Osteocyte (in vitro differentiated cells): ENCODE measurements at regions not wholly inside any gene's neighbourhood (a gene's known extent, or its start where the extent isn't known, plus 50 kb on each side); places are given as distances from the start of the nearest gene placed in this dataset.
"Not testable (repeated sequence)": the region's sequence is repeated elsewhere in the genome, so short reads cannot be mapped to it uniquely, and the experiment has no call there.

Source experiments
- DNase-seq: peaks from one replicate; pipeline ENCODE4 v3.0.0; 2021; ENCODE audit warnings: mixed read lengths; ENCODE audit not compliant: unreplicated experiment; ENCODE audit errors: extremely low spot score
- H3K27ac Mint-ChIP-seq: one replicate; pipeline ENCODE4 v1.8.0; 2021; ENCODE audit warnings: mild to moderate bottlenecking, mixed read lengths; ENCODE audit not compliant: unreplicated experiment
- H3K27me3 Mint-ChIP-seq: one replicate; pipeline ENCODE4 v1.8.0; 2021; ENCODE audit warnings: mixed read lengths; ENCODE audit not compliant: unreplicated experiment
- H3K36me3 Mint-ChIP-seq: one replicate; pipeline ENCODE4 v1.8.0; 2021; ENCODE audit warnings: mixed read lengths; ENCODE audit not compliant: unreplicated experiment
- H3K4me1 Mint-ChIP-seq: one replicate; pipeline ENCODE4 v1.8.0; 2021; ENCODE audit warnings: mixed read lengths; ENCODE audit not compliant: unreplicated experiment
- H3K4me3 Mint-ChIP-seq: one replicate; pipeline ENCODE4 v1.8.0; 2021; ENCODE audit warnings: mild to moderate bottlenecking, moderate library complexity, mixed read lengths; ENCODE audit not compliant: unreplicated experiment
- H3K9me3 Mint-ChIP-seq: one replicate; pipeline ENCODE4 v1.8.0; 2021; ENCODE audit warnings: mixed read lengths; ENCODE audit not compliant: unreplicated experiment
- TF ChIP-seq, protein P1 (sequence below): fragments of 200-600 bp; sonication (generic); IDR thresholded peaks from 2 replicates; pipeline ENCODE4 v1.5.0; 2021; ENCODE audit warnings: antibody characterized with exemption, mild to moderate bottlenecking, moderate library complexity

DNA sequence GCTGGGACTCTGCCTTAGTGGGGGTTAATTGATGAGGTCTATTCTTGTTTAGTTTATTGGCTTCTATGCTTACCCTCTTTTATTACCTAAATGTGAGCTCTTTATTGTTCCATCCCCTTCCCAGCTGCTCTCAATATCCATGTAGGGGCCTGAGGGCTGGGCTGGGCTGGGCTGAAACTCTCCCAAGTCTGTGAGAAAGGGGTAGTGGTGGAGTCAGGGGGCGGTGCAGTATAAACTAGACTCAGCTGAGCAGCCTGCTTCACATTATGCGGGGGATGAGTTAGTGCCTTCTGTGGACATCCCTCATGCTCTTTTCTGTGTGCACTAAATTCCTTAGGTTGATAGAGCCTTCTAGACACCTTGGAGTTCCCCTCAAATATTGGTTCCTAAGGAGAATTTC, 451.8 kb upstream of the PTGER4 start:
- peaks cover 18% of the 10 kb centered on the region for H3K4me1 Mint-ChIP-seq
- H3K27me3 Mint-ChIP-seq: peaks cover 4% of the 10 kb centered on the region
- no peaks in the 10 kb centered on the region for H3K36me3 Mint-ChIP-seq
- H3K27ac Mint-ChIP-seq: no peak overlapping the region
- TF ChIP-seq, protein P1, sequence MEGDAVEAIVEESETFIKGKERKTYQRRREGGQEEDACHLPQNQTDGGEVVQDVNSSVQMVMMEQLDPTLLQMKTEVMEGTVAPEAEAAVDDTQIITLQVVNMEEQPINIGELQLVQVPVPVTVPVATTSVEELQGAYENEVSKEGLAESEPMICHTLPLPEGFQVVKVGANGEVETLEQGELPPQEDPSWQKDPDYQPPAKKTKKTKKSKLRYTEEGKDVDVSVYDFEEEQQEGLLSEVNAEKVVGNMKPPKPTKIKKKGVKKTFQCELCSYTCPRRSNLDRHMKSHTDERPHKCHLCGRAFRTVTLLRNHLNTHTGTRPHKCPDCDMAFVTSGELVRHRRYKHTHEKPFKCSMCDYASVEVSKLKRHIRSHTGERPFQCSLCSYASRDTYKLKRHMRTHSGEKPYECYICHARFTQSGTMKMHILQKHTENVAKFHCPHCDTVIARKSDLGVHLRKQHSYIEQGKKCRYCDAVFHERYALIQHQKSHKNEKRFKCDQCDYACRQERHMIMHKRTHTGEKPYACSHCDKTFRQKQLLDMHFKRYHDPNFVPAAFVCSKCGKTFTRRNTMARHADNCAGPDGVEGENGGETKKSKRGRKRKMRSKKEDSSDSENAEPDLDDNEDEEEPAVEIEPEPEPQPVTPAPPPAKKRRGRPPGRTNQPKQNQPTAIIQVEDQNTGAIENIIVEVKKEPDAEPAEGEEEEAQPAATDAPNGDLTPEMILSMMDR: no peak
- H3K9me3 Mint-ChIP-seq: no peaks in the 10 kb centered on the region
- DNase-seq: no peak
- no peak overlapping the region for H3K4me3 Mint-ChIP-seq

DNA sequence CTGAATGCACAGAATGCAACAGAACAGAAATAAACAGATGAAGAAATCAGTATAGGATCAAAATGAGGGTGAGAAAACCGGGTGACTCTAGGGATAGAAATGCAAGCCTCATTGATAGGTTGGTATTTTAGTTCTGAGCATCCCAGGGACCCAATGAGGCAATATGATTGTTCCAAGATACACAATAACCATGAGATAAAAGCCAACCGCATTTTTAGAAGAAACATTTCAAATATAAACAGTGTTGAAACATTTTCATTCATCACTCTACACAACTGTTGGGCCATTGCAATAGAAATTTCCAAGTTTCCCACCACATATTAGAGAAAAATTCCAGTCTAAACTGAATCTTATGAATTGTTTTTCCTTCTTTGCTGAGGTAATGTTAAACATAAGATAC, 452.3 kb upstream of the PTGER4 start:
- H3K4me1 Mint-ChIP-seq: peaks cover 18% of the 10 kb centered on the region
- H3K27me3 Mint-ChIP-seq: peaks cover 4% of the 10 kb centered on the region
- no peaks in the 10 kb centered on the region for H3K36me3 Mint-ChIP-seq
- no peak overlapping the region for H3K27ac Mint-ChIP-seq
- TF ChIP-seq, protein P1: no peak
- no peak for DNase-seq
- no peaks in the 10 kb centered on the region for H3K9me3 Mint-ChIP-seq
- no peak overlapping the region for H3K4me3 Mint-ChIP-seq

DNA sequence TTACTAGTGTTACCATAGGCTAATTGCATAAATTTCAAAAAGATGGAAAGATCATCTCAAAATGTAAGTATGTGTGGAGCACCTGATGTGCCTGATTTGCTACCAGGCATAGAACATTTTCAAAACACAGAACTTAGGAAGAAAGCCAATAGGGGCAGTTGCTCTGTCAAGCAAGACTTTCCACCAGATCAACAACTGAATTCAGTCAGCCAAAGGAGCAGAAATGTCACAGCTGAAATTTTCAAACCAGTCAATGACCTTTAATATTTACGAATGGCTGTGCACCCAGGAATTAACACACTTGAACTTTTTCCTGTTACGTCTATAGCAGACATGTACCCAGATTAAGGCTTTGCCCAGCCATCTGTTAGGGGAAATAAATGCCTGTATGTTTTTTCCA, 452.8 kb upstream of the PTGER4 start:
- H3K4me3 Mint-ChIP-seq: no peak overlapping the region
- TF ChIP-seq, protein P1: no peak
- peaks cover 4% of the 10 kb centered on the region for H3K27me3 Mint-ChIP-seq
- H3K36me3 Mint-ChIP-seq: no peaks in the 10 kb centered on the region
- H3K4me1 Mint-ChIP-seq: peaks cover 18% of the 10 kb centered on the region
- H3K27ac Mint-ChIP-seq: no peak overlapping the region
- no peaks in the 10 kb centered on the region for H3K9me3 Mint-ChIP-seq
- no peak for DNase-seq

DNA sequence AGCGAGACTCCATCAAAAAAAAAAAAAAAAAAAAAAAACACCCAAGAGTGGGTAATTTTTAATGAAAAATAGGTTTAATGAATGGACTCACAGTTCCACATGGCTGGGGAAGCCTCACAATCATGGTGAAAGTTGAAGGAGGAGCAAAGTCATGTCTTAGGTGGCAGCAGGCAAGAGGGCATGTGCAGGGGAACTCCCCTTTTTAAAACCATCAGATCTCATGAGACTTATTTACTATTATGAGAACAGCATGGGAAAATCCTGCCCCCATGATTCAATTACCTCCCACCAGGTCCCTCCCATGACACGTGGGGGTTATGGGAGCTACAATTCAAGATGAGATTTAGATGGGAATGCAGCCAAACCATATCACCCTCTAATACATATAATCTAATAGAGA, 454.6 kb upstream of the PTGER4 start:
- not testable (repeated sequence) for H3K4me3 Mint-ChIP-seq, H3K27ac Mint-ChIP-seq, H3K4me1 Mint-ChIP-seq, H3K9me3 Mint-ChIP-seq, H3K36me3 Mint-ChIP-seq, DNase-seq, H3K27me3 Mint-ChIP-seq

DNA sequence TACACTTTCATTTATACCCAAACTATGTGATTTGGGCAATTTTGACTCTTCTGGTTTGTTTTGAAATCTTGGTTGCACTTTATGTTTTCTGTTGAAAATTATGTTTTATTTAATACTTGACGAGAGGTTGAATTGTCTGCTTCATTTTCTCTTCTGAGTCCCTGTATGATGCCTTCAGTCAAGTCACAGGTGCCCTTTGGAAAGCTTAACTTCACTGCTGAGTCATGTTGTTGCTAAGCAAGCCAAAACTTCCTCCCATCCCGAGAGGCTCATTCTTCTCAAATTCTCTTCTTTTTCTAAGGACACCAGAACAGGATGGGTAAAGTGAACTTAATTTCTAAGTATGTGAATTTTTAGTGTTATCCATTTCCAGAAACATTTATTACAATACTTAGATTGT, 455.3 kb upstream of the PTGER4 start:
- DNase-seq: no peak
- Mint-ChIP-seq H3K27me3 (peaks cover 4% of the 10 kb centered on the region), H3K36me3 (no peaks in the 10 kb centered on the region), H3K27ac (peak overlapping the region; percentile 5), H3K4me1 (peaks cover 7% of the 10 kb centered on the region), H3K9me3 (no peaks in the 10 kb centered on the region), H3K4me3 (no peak overlapping the region)
- TF ChIP-seq, protein P1: no peak

DNA sequence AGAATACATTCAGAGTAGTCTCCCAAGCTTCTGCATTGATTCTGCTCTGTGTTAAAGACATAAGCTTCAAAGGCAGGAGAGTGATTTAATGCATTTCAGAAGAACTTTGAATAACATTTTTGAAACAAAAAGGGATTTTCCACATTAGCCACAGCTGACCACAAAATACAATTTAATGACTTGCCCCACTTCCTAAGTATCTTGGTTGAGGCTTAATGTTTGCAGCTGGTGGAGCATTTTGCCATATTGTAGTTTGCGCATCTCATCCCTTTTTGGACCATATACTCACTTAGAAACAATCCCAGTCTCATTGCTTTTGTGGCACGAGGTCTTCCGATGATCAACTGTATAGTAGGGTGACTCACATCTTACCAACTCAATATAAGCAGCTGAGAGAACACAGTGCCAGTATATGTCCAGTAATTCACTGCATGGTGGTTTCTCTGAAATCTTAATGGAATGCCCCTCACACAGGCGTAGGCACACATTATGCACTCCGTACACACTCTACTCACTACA, 455.8 kb upstream of the PTGER4 start:
- Mint-ChIP-seq H3K27ac (peak overlapping the region; percentile 5), H3K27me3 (peaks cover 4% of the 10 kb centered on the region), H3K4me3 (no peak overlapping the region), H3K4me1 (peaks cover 7% of the 10 kb centered on the region), H3K36me3 (no peaks in the 10 kb centered on the region), H3K9me3 (no peaks in the 10 kb centered on the region)
- TF ChIP-seq, protein P1: no peak
- DNase-seq: no peak
